ENCODE measurements at regions not wholly inside any gene's neighbourhood (a gene's known extent, or its start where the extent isn't known, plus 50 kb on each side); places are given as distances from the start of the nearest gene placed in this dataset.

DNA sequence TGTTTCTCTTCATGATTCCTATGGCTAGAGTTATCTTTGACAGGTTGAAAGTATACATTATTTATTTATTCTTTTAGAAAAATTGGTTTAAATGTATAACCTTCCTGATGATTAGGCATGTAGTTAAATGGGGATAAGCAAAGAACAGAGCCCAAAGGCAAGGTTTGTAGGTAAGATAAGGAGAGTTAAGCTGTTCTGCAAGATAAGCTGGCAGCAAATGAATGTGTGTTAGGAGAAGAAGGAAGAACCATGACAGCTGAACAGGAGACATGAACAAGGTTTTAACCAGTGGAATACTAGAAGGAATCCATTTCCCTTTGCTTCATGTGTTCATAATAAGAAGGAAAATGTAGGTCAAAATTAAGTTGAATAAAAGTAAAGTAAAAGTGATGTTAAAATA lies 1330.1 kb upstream of the USP15 start:
- CTCF ChIA-PET: no interaction called here
- Histone ChIP-seq H3K4me2 (no peak overlapping the region), H3K9me2 (ENCODE audit: insufficient read depth) (no peaks in the 10 kb centered on the region), H3K27ac (no peak overlapping the region), H3K27me3 (ENCODE audit: insufficient read depth, low read depth) (no peaks in the 10 kb centered on the region), H3K79me2 (ENCODE audit: low read depth) (no peaks in the 10 kb centered on the region), H3K36me3 (ENCODE audit: low read depth) (no peaks in the 10 kb centered on the region), H3K4me3 (no peak overlapping the region), H4K20me1 (ENCODE audit: insufficient read depth) (no peaks in the 10 kb centered on the region), H3K4me1 (replicated peaks; ENCODE audit: insufficient read depth) (no peaks in the 10 kb centered on the region), H2AFZ (no peak overlapping the region), H3F3A (ENCODE audit: insufficient read depth, low read depth) (no peaks in the 10 kb centered on the region), H3K9me3 (ENCODE audit: insufficient read depth, low read depth) (no peaks in the 10 kb centered on the region)
- TF ChIP-seq CTCF (conservative IDR thresholded peaks at IDR 0.05) (no peak), EZH2 (IDR thresholded peaks at IDR 0.05; ENCODE audit: low read depth) (no peak)
- DNase-seq: no peak
- POLR2A ChIA-PET (ENCODE audit: unreplicated experiment): no interaction called here
- intact Hi-C loops (cut with micrococcal nuclease; ENCODE audit: unreplicated experiment): no loop called here
- no TSS peak for BruUV-seq (replicated peaks)

GRCh38 chr12:60935981-60936761 lies 1324.0 kb upstream of the USP15 start:
- Histone ChIP-seq H2AFZ (no peak overlapping the region), H3K79me2 (ENCODE audit: low read depth) (no peaks in the 10 kb centered on the region), H3K4me2 (no peak overlapping the region), H3K4me1 (replicated peaks; ENCODE audit: insufficient read depth) (no peaks in the 10 kb centered on the region), H3K4me3 (no peak overlapping the region), H3K27ac (no peak overlapping the region), H3K36me3 (ENCODE audit: low read depth) (no peaks in the 10 kb centered on the region), H3K9me3 (ENCODE audit: insufficient read depth, low read depth) (no peaks in the 10 kb centered on the region), H3K27me3 (ENCODE audit: insufficient read depth, low read depth) (no peaks in the 10 kb centered on the region), H4K20me1 (ENCODE audit: insufficient read depth) (no peaks in the 10 kb centered on the region), H3F3A (ENCODE audit: insufficient read depth, low read depth) (no peaks in the 10 kb centered on the region), H3K9me2 (ENCODE audit: insufficient read depth) (no peaks in the 10 kb centered on the region)
- POLR2A ChIA-PET (ENCODE audit: unreplicated experiment): no interaction called here
- no TSS peak for BruUV-seq (replicated peaks)
- intact Hi-C loops (cut with micrococcal nuclease; ENCODE audit: unreplicated experiment): no loop called here
- DNase-seq: no peak
- CTCF ChIA-PET: no interaction called here
- no peak for TF ChIP-seq CTCF (conservative IDR thresholded peaks at IDR 0.05)
- TF ChIP-seq EZH2 (IDR thresholded peaks at IDR 0.05; ENCODE audit: low read depth): no peak

DNA sequence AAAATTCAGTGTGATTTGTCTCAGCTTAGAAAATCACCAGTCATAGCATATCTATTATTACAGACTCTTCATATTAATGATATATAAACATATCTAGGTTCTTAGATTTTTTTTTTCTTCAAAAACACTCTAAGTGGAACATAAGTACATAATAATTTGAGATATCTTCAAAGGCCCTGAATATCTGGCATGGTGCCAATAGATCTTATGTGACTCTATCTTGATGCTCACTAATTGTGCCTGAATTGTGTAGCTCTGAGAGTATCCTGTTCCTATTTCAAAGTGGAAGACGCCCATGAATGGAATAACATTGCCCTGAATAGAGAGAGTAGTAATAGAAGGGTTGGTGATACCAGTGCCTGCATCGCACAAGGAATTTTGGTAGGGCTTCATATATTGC lies 1312.7 kb upstream of the USP15 start:
- no peaks in the 10 kb centered on the region for H3K9me2 ChIP-seq (ENCODE audit: insufficient read depth)
- no peak overlapping the region for H3K4me3 ChIP-seq
- POLR2A ChIA-PET (ENCODE audit: unreplicated experiment): no interaction called here
- no peaks in the 10 kb centered on the region for H3K27me3 ChIP-seq (ENCODE audit: insufficient read depth, low read depth)
- no peak for DNase-seq
- H4K20me1 ChIP-seq (ENCODE audit: insufficient read depth): no peaks in the 10 kb centered on the region
- no peak overlapping the region for H3K4me2 ChIP-seq
- no peak overlapping the region for H2AFZ ChIP-seq
- H3K79me2 ChIP-seq (ENCODE audit: low read depth): no peaks in the 10 kb centered on the region
- no peaks in the 10 kb centered on the region for H3F3A ChIP-seq (ENCODE audit: insufficient read depth, low read depth)
- intact Hi-C loops (cut with micrococcal nuclease; ENCODE audit: unreplicated experiment): no loop called here
- no peak overlapping the region for H3K27ac ChIP-seq
- BruUV-seq (replicated peaks): no TSS peak
- no peaks in the 10 kb centered on the region for H3K9me3 ChIP-seq (ENCODE audit: insufficient read depth, low read depth)
- H3K4me1 ChIP-seq (replicated peaks; ENCODE audit: insufficient read depth): no peaks in the 10 kb centered on the region
- H3K36me3 ChIP-seq (ENCODE audit: low read depth): no peaks in the 10 kb centered on the region
- TF ChIP-seq CTCF (conservative IDR thresholded peaks at IDR 0.05) (no peak), EZH2 (IDR thresholded peaks at IDR 0.05; ENCODE audit: low read depth) (no peak)
- CTCF ChIA-PET: no interaction called here
